K562 (cell line): ENCODE measurements at regions not wholly inside any gene's neighbourhood (a gene's known extent, or its start where the extent isn't known, plus 50 kb on each side); places are given as distances from the start of the nearest gene placed in this dataset.

Experiments
- ARID1B ChIP-seq: fragments of 450-650 bp; IDR thresholded peaks from 2 replicates; pipeline ENCODE4 v1.6.1; 2016; ENCODE audit warnings: antibody characterized with exemption, mild to moderate bottlenecking, inconsistent platforms
- ASH1L ChIP-seq: fragments of 450-650 bp; IDR thresholded peaks from 2 replicates; pipeline ENCODE4 v1.6.1; 2018; ENCODE audit warnings: borderline replicate concordance, mild to moderate bottlenecking, low read depth; ENCODE audit not compliant: partially characterized antibody
- BRD9 ChIP-seq: fragments of 450-650 bp; IDR thresholded peaks from 2 replicates; pipeline ENCODE4 v1.6.1; 2018; ENCODE audit warnings: low read depth; ENCODE audit not compliant: partially characterized antibody
- CBX2 ChIP-seq: fragments of 200-600 bp; sonication (generic); IDR thresholded peaks from one replicate; pipeline ENCODE4 v1.6.1; 2012; ENCODE audit warnings: mild to moderate bottlenecking, low read length, inconsistent platforms; ENCODE audit not compliant: insufficient read depth, poor library complexity, severe bottlenecking
- CREB1 ChIP-seq, 2 experiments: sonication (generic) in 1 of 2; formaldehyde crosslinking in 1 of 2; IDR thresholded peaks; 2 replicates each; pipeline versions ENCODE4 v1.6.1 to v1.8.0; 2012 to 2022; ENCODE audit warnings: inconsistent platforms in 1 of 2, mild to moderate bottlenecking in 1 of 2, missing genetic modification reagents in 1 of 2, moderate library complexity in 1 of 2
- CREB3 ChIP-seq: fragments of 450-650 bp; conservative IDR thresholded peaks from 2 replicates; pipeline ENCODE4 v1.6.1; 2016; ENCODE audit warnings: missing genetic modification characterization, low read depth, mild to moderate bottlenecking, missing compliant biosample characterization, moderate library complexity
- DPF2 ChIP-seq: fragments of 450-650 bp; IDR thresholded peaks from 2 replicates; pipeline ENCODE4 v1.6.1; 2016
- ESRRA ChIP-seq: fragments of 450-650 bp; IDR thresholded peaks from 2 replicates; pipeline ENCODE4 v1.6.1; 2014; ENCODE audit warnings: low read depth, mild to moderate bottlenecking, moderate library complexity, borderline replicate concordance
- ETV5 ChIP-seq: sonication (generic); formaldehyde crosslinking; IDR thresholded peaks from 2 replicates; pipeline ENCODE4 v1.4.0; 2020; ENCODE audit warnings: low read depth, mild to moderate bottlenecking, missing genetic modification reagents
- GTF2F1 ChIP-seq: IDR thresholded peaks from 2 replicates; pipeline ENCODE4 v1.6.1; 2011; ENCODE audit warnings: low read depth, low read length, improper control_type of control experiment
- KLF1 ChIP-seq: fragments of 450-650 bp; IDR thresholded peaks from 2 replicates; pipeline ENCODE4 v1.6.1; 2016; ENCODE audit warnings: missing genetic modification characterization, missing compliant biosample characterization
- LARP7 ChIP-seq: fragments of 450-650 bp; IDR thresholded peaks from 2 replicates; pipeline ENCODE4 v1.6.1; 2016
- MBD2 ChIP-seq: sonication (generic); IDR thresholded peaks from 2 replicates; pipeline ENCODE4 v1.6.1; 2016; ENCODE audit warnings: low read depth, borderline replicate concordance
- MTF1 ChIP-seq: fragments of 250-450 bp; sonication (Bioruptor Pico); IDR thresholded peaks from 2 replicates; pipeline ENCODE4 v1.9.0; 2021; ENCODE audit warnings: moderate library complexity, mild to moderate bottlenecking, inconsistent platforms, borderline replicate concordance
- NEUROD1 ChIP-seq: fragments of 150-350 bp; IDR thresholded peaks from 2 replicates; pipeline ENCODE4 v1.6.1; 2014; ENCODE audit warnings: borderline replicate concordance, low read length, low read depth; ENCODE audit not compliant: partially characterized antibody
- PHF21A ChIP-seq: fragments of 450-650 bp; IDR thresholded peaks from 2 replicates; pipeline ENCODE4 v1.6.1; 2017; ENCODE audit warnings: low read depth, borderline replicate concordance
- ZBTB11 ChIP-seq, 3 experiments: fragments of 200-800 bp in 1 of 3; fragments of 250-450 bp in 1 of 3; fragments of 450-650 bp in 1 of 3; sonication (Bioruptor Pico) in 1 of 3; sonication (Bioruptor generic) in 1 of 3; formaldehyde crosslinking in 1 of 3; IDR thresholded peaks; 2 replicates each; pipeline versions ENCODE4 v1.6.1 to v1.8.0; 2016 to 2022; ENCODE audit warnings: mild to moderate bottlenecking in 2 of 3, missing genetic modification characterization in 2 of 3, missing compliant biosample characterization in 1 of 3, moderate library complexity in 1 of 3
- ZNF12 ChIP-seq: sonication (generic); formaldehyde crosslinking; IDR thresholded peaks from 2 replicates; pipeline ENCODE4 v1.4.0; 2020; ENCODE audit warnings: mild to moderate bottlenecking, missing genetic modification reagents
- ZNF175 ChIP-seq: fragments of 200-800 bp; sonication (Bioruptor generic); IDR thresholded peaks from 2 replicates; pipeline ENCODE4 v1.6.1; 2016; ENCODE audit warnings: low read depth, mild to moderate bottlenecking, missing genetic modification characterization, missing compliant biosample characterization
- ZNF324 ChIP-seq: fragments of 250-450 bp; sonication (Bioruptor Pico); IDR thresholded peaks from 2 replicates; pipeline ENCODE4 v1.4.0; 2020; ENCODE audit warnings: mild to moderate bottlenecking
- ZNF561 ChIP-seq: fragments of 450-650 bp; formaldehyde crosslinking; conservative IDR thresholded peaks from 2 replicates; pipeline ENCODE4 v1.4.0; 2020; ENCODE audit warnings: mild to moderate bottlenecking, moderate library complexity
- ZNF780A ChIP-seq: fragments of 250-450 bp; sonication (Bioruptor Pico); IDR thresholded peaks from 2 replicates; pipeline ENCODE4 v1.5.0; 2021; ENCODE audit warnings: mild to moderate bottlenecking

GRCh38 chr1:109818271-109818987, 54.7 kb upstream of the EPS8L3 start (continued):
- peak in 1 of 3 experiments; percentile 53; a peak in 2 of 6 replicates for TF ChIP-seq ZBTB11 (CRISPR knock-in tag; IDR thresholded peaks at IDR 0.05)
- no peak for TF ChIP-seq PHF21A
- TF ChIP-seq LARP7: no peak
- no peak for TF ChIP-seq CBX2
- peak; percentile 71 for TF ChIP-seq BRD9
- TF ChIP-seq ZNF175 (CRISPR knock-in tag): peak; percentile 76
- peak; percentile 27; the same call in 1 of the 2 replicates for TF ChIP-seq ETV5 (CRISPR knock-in tag)
- TF ChIP-seq ZNF12 (CRISPR knock-in tag): 0 out of 2 replicates have a peak, but pooled peaks have one; percentile 65
- TF ChIP-seq ZNF561 (CRISPR knock-in tag): no peak
- peak; percentile 96 for TF ChIP-seq ESRRA
- no peak for TF ChIP-seq NEUROD1
- no peak for TF ChIP-seq MTF1 (CRISPR knock-in tag)
- no peak for TF ChIP-seq KLF1 (tag)
- TF ChIP-seq MBD2: peak; percentile 43; the same call in 1 of the 2 replicates
- TF ChIP-seq ARID1B: peak; percentile 52; the same call in 1 of the 2 replicates
- TF ChIP-seq CREB1 (IDR thresholded peaks at IDR 0.05): no peak
- TF ChIP-seq CREB1 (CRISPR knock-in tag; IDR thresholded peaks at IDR 0.05): 0 out of 2 replicates have a peak, but pooled peaks have one; percentile 33
- TF ChIP-seq GTF2F1: no peak
- no peak for TF ChIP-seq ZNF780A
- TF ChIP-seq ASH1L: no peak
- no peak for TF ChIP-seq ZNF324 (CRISPR knock-in tag)
- TF ChIP-seq DPF2: peak; percentile 59; the same call in 1 of the 2 replicates
- TF ChIP-seq CREB3 (tag): peak; percentile 86
